IPS-18a (cell line): ENCODE measurements at regions not wholly inside any gene's neighbourhood (a gene's known extent, or its start where the extent isn't known, plus 50 kb on each side); places are given as distances from the start of the nearest gene placed in this dataset.

Experiments used
- H3K27ac ChIP-seq: one replicate; pipeline ENCODE4 v1.5.1; 2013; ENCODE audit warnings: low read length
- H3K27me3 ChIP-seq: one replicate; pipeline ENCODE4 v1.6.1; 2013; ENCODE audit warnings: mild to moderate bottlenecking, low read length; ENCODE audit not compliant: control insufficient read depth, insufficient read depth
- H3K36me3 ChIP-seq: one replicate; pipeline ENCODE4 v1.6.1; 2013; ENCODE audit warnings: low read depth, low read length; ENCODE audit not compliant: control insufficient read depth
- H3K4me1 ChIP-seq: one replicate; pipeline ENCODE4 v1.6.1; 2013; ENCODE audit warnings: low read depth, low read length; ENCODE audit not compliant: control insufficient read depth
- H3K4me3 ChIP-seq: one replicate; pipeline ENCODE4 v1.5.1; 2013; ENCODE audit warnings: low read length
- H3K9ac ChIP-seq: one replicate; pipeline ENCODE4 v1.6.1; 2013; ENCODE audit warnings: mild to moderate bottlenecking, low read length, moderate library complexity
- H3K9me3 ChIP-seq: one replicate; pipeline ENCODE4 v1.6.1; 2013; ENCODE audit warnings: low read depth, low read length; ENCODE audit not compliant: control insufficient read depth

- no peak overlapping the region for H3K27ac ChIP-seq
- H3K9ac ChIP-seq: no peak overlapping the region
- no peaks in the 10 kb centered on the region for H3K27me3 ChIP-seq
- H3K36me3 ChIP-seq: no peaks in the 10 kb centered on the region
- H3K4me3 ChIP-seq: no peak overlapping the region
- H3K9me3 ChIP-seq: no peaks in the 10 kb centered on the region
- H3K4me1 ChIP-seq: no peaks in the 10 kb centered on the region
These were observed 218.0 kb upstream of the TRIB2 start for GRCh38 chr2:12498704-12499103.

DNA sequence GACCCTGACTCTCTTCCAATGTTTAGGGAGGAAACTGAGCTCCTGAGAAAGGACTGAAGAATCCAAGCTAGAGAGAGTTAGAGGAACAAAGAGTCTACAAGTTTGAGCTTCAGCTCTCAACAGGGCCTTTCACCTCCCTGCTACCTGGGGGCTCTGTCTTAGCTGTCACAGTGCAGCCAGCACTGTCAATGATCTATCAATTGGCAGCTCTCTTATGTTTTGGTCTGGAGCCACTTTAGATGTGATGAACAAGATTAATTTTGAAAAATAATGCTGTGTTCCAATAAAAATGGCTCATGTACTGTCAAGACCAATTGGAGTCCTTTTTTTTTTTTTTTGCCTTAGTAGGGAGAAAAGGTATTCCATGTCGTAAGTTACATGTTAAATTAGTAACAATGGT, 215.8 kb upstream of the TRIB2 start:
- Histone ChIP-seq H3K36me3 (no peaks in the 10 kb centered on the region), H3K27me3 (no peaks in the 10 kb centered on the region), H3K9ac (no peak overlapping the region), H3K27ac (no peak overlapping the region), H3K4me3 (no peak overlapping the region), H3K4me1 (no peaks in the 10 kb centered on the region), H3K9me3 (no peaks in the 10 kb centered on the region)

- Histone ChIP-seq H3K4me3 (no peak overlapping the region), H3K36me3 (no peaks in the 10 kb centered on the region), H3K4me1 (no peaks in the 10 kb centered on the region), H3K9me3 (no peaks in the 10 kb centered on the region), H3K9ac (no peak overlapping the region), H3K27me3 (no peaks in the 10 kb centered on the region), H3K27ac (no peak overlapping the region)
These were observed 215.1 kb upstream of the TRIB2 start for GRCh38 chr2:12501469-12502158.

DNA sequence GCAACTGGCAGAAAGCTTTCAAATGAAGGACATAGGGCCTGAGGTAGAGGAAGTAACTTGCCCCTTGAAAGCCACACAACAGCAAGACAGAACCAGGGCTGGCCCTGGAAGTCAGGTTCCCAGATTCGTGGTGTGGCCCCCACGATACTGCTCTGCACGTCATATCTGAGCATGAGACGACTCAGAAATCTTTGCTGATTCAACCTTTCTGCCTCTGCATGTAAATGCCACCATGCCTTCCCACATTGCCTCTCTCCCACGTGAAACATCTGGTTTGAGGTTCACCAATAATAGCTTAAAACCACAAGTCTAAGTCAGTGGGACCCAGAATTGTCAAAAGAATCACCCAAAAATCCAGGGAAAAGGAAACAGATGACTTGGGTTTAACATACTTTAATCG, 214.0 kb upstream of the TRIB2 start:
- Histone ChIP-seq H3K9ac (no peak overlapping the region), H3K36me3 (no peaks in the 10 kb centered on the region), H3K4me1 (no peaks in the 10 kb centered on the region), H3K9me3 (no peaks in the 10 kb centered on the region), H3K27ac (no peak overlapping the region), H3K27me3 (no peaks in the 10 kb centered on the region), H3K4me3 (no peak overlapping the region)

DNA sequence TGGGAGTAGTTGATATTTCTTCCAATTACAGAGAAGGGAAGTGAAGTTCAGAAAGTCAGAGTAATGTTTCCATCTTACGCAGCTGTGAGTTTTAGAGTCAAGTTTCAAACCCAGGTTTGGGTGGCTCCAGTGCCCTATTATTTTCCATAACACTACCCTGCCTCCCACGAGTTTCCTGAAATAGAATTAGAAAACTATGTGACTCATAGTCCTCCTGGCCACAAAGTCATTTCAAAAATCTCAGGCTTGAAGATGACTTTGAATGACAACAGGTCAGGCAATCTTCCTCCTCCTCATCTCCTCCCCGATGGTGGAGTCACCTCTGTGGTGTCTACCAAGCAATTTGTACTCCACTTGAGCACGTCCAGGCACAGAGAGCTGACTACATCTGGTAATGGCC, 212.3 kb upstream of the TRIB2 start:
- no peaks in the 10 kb centered on the region for H3K4me1 ChIP-seq
- H3K27ac ChIP-seq: no peak overlapping the region

DNA sequence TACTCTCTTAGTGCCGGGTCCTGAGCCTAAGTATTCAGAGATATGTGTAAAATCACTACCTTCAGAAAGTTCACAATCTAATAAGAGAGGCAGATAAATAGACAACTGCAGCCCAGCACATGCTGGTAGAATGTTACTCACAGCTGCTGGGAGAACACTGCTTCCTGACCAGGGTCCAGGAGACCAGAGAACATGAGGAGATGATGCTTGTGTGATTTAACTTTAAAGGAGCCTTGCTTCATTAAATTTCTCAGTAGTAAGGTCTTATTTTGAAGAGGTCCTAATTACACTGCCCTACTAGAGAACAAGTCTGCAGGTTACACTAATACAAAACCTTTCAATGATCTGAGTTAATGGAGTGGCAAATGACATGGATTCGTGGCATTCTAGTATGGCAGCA, 209.9 kb upstream of the TRIB2 start:
- Histone ChIP-seq H3K4me3 (no peak overlapping the region), H3K27me3 (no peaks in the 10 kb centered on the region), H3K36me3 (no peaks in the 10 kb centered on the region), H3K4me1 (no peaks in the 10 kb centered on the region), H3K9me3 (no peaks in the 10 kb centered on the region), H3K9ac (no peak overlapping the region), H3K27ac (no peak overlapping the region)

More for the DNA sequence above, 212.3 kb upstream of the TRIB2 start:
- no peak overlapping the region for H3K9ac ChIP-seq
- no peaks in the 10 kb centered on the region for H3K36me3 ChIP-seq
- no peaks in the 10 kb centered on the region for H3K27me3 ChIP-seq
- H3K4me3 ChIP-seq: no peak overlapping the region
- H3K9me3 ChIP-seq: no peaks in the 10 kb centered on the region

GRCh38 chr2:12507295-12507694, 209.4 kb upstream of the TRIB2 start:
- no peak overlapping the region for H3K27ac ChIP-seq
- H3K4me1 ChIP-seq: no peaks in the 10 kb centered on the region
- H3K36me3 ChIP-seq: no peaks in the 10 kb centered on the region
- no peaks in the 10 kb centered on the region for H3K27me3 ChIP-seq
- no peaks in the 10 kb centered on the region for H3K9me3 ChIP-seq
- no peak overlapping the region for H3K9ac ChIP-seq
- H3K4me3 ChIP-seq: no peak overlapping the region

GRCh38 chr2:12510070-12510469, 206.7 kb upstream of the TRIB2 start:
- Histone ChIP-seq H3K27me3 (no peaks in the 10 kb centered on the region), H3K9me3 (no peaks in the 10 kb centered on the region), H3K27ac (no peak overlapping the region)

DNA sequence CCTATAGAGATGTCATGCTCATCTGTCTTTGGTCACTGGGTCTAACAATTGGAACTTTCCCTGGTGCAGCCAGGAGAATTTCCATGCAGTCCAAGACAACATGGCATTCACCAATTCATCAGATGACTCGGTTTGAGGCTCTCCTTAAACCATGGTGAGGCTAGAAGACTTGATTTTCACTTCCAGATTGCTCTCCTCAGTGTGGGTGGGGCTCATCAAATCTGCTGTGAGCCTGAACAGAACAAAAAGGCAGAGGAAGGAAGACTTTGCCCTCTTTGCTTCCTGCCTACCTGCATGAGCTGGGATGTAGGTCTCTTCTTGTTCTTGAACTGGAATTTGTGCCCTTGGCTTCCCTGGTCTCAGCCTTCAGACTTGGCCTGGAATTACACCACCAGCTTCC, 203.4 kb upstream of the TRIB2 start:
- Histone ChIP-seq H3K27me3 (no peaks in the 10 kb centered on the region), H3K4me1 (no peaks in the 10 kb centered on the region), H3K36me3 (no peaks in the 10 kb centered on the region), H3K9me3 (no peaks in the 10 kb centered on the region), H3K27ac (no peak overlapping the region), H3K9ac (no peak overlapping the region), H3K4me3 (no peak overlapping the region)

More at GRCh38 chr2:12510070-12510469, 206.7 kb upstream of the TRIB2 start:
- Histone ChIP-seq H3K4me3 (no peak overlapping the region), H3K9ac (no peak overlapping the region), H3K4me1 (no peaks in the 10 kb centered on the region), H3K36me3 (no peaks in the 10 kb centered on the region)

- no peaks in the 10 kb centered on the region for H3K27me3 ChIP-seq
- no peaks in the 10 kb centered on the region for H3K9me3 ChIP-seq
- no peaks in the 10 kb centered on the region for H3K4me1 ChIP-seq
- H3K36me3 ChIP-seq: no peaks in the 10 kb centered on the region
- no peak overlapping the region for H3K9ac ChIP-seq
- no peak overlapping the region for H3K4me3 ChIP-seq
- H3K27ac ChIP-seq: no peak overlapping the region
These were observed 202.6 kb upstream of the TRIB2 start for GRCh38 chr2:12514168-12514567.

DNA sequence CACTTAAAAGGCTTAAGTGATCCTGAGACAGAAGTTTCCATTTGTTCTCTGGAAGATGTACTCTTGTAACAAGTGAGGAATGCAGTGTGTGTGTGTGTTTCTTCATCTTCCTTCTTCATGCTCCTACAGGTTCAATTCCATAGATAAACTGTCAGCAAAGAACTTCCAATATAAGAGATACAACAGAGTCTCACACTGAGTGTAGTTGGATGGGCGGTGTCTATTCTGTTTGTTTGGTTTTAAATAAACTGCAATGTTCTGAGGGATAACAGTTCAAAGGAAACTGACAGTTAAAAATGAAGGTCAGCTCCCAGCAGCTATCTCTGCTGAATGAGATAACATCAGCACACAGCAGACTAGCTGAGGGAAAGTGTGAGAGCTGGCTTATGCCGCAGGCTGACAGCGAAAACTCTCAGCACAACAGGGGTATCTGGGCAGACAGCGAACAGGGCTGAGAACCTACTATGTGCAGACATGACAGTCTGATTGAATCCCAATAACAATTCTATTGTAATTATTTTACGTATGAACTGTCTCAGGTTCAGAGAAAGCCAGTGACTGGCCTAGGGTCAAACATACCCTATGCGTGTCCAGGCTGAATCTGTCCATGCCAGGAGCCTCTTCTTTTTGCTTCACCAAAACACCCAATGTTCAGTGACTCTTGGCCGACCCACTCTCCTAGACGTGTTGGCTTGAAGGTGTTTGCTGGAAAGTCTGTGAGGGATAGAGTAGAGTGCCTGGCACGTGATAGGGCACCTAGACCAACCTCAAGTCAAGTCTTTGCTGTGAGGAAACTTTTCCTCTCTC, 201.9 kb upstream of the TRIB2 start:
- Histone ChIP-seq H3K4me3 (no peak overlapping the region), H3K4me1 (no peaks in the 10 kb centered on the region), H3K27ac (no peak overlapping the region), H3K27me3 (no peaks in the 10 kb centered on the region), H3K9me3 (no peaks in the 10 kb centered on the region), H3K36me3 (no peaks in the 10 kb centered on the region), H3K9ac (no peak overlapping the region)

DNA sequence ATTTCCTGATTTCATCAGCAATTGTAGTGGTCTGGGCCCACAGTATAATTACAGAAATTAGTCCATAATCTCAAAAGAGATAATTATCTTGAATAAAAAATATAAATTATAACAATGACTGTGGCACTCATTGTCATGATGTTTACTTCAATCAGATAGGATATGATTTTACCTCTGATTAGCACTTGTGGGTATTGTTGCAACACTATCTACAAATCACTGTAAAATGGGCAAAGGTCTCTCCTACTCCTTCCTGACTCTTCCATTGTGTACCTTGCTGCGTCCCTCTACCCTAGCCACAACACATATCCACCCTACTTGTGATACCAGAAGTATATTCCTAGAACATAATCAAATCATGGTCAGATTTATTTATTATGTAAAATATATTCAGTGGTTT, 200.9 kb upstream of the TRIB2 start:
- Histone ChIP-seq H3K27me3 (no peaks in the 10 kb centered on the region), H3K36me3 (no peaks in the 10 kb centered on the region), H3K9ac (no peak overlapping the region), H3K9me3 (no peaks in the 10 kb centered on the region), H3K4me3 (no peak overlapping the region), H3K27ac (no peak overlapping the region), H3K4me1 (no peaks in the 10 kb centered on the region)
